NT2/D1 (cell line): ENCODE measurements at regions not wholly inside any gene's neighbourhood (a gene's known extent, or its start where the extent isn't known, plus 50 kb on each side); places are given as distances from the start of the nearest gene placed in this dataset.
"Not testable (repeated sequence)": the region's sequence is repeated elsewhere in the genome, so short reads cannot be mapped to it uniquely, and the experiment has no call there.

Source experiments
- DNase-seq: peaks from one replicate; pipeline ENCODE4 v3.0.0-alpha.2; 2011; ENCODE audit warnings: low read depth, low spot score
- H3K27me3 ChIP-seq: 2 replicates; pipeline ENCODE4 v1.6.0; 2011; ENCODE audit warnings: mild to moderate bottlenecking; ENCODE audit not compliant: insufficient read length, insufficient read depth
- H3K36me3 ChIP-seq: 2 replicates; pipeline ENCODE4 v1.6.1; 2011; ENCODE audit warnings: mild to moderate bottlenecking, low read length, mixed read lengths; ENCODE audit not compliant: insufficient read depth, insufficient read length
- H3K4me1 ChIP-seq: 2 replicates; pipeline ENCODE4 v1.5.1; 2011; ENCODE audit not compliant: insufficient read depth, insufficient read length
- H3K4me3 ChIP-seq: 2 replicates; pipeline ENCODE4 v1.5.1; 2011; ENCODE audit warnings: low read depth; ENCODE audit not compliant: insufficient read length
- H3K9ac ChIP-seq: 2 replicates; pipeline ENCODE4 v1.6.0; 2011; ENCODE audit warnings: low read depth; ENCODE audit not compliant: insufficient read length
- H3K9me3 ChIP-seq: 2 replicates; pipeline ENCODE4 v1.5.1; 2011; ENCODE audit warnings: mild to moderate bottlenecking, low read length; ENCODE audit not compliant: insufficient read depth

DNA sequence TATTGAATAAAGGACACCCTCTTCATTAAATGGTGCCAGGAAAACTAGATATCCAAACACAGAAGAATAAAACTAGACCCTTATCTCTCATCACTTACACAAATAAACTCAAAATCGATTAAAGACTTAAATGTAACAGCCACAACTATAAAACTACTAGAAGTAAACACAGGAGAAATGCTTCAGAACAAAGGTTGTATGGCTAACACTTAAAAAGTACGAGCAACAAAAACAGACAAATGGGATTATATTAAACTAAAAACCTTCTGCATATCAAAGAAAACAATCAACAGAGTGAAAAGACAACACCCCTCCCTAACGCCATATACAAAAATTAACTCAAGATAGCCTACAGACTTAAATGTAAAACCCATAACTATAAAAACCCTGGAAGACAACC, 104.7 kb upstream of the CLEC6A start:
- H3K9ac ChIP-seq, DNase-seq, H3K27me3 ChIP-seq, H3K4me1 ChIP-seq, H3K9me3 ChIP-seq, H3K36me3 ChIP-seq, H3K4me3 ChIP-seq: not testable (repeated sequence)

DNA sequence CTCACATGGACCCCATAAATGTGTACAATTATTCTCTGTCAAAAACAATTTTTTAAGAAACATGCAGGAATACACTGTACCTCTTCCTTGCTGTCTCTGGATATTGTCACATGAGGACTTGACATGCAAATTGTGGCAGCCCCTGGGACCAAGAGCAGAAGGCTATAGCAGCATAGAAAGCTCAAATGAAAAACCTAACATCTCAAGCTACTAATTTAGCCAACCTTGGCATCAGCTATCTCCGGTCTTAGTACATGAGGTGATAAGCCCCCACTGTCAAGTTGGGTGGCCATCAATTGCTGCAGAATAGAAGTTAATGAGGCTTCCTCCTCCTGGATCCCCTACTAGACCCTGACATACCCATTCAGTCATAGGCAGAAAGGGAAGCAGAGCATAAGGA, 101.0 kb upstream of the CLEC6A start:
- not testable (repeated sequence) for H3K4me1 ChIP-seq, H3K4me3 ChIP-seq, DNase-seq, H3K36me3 ChIP-seq, H3K9me3 ChIP-seq, H3K9ac ChIP-seq, H3K27me3 ChIP-seq

DNA sequence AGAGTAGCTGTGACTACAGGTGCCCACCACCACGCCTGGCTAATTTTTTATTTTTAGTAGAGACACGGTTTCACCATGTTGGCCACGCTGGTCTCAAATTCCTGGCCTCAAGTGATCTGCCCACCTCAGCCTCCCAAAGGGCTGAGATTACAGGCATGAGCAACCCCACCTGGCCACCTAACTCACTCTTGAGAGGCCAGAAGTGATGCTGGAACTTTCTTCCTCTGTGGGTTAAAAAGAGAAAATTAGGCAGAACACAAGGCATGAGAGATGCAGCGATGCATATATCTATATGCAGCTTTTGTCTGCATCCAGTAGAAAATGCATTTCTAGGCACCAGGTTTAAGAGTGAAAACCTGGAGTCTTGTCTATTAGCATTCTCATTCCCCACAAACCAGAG, 100.2 kb upstream of the CLEC6A start:
- H3K27me3 ChIP-seq, H3K9me3 ChIP-seq, H3K36me3 ChIP-seq, H3K9ac ChIP-seq, H3K4me1 ChIP-seq, H3K4me3 ChIP-seq, DNase-seq: not testable (repeated sequence)

GRCh38 chr12:8373744-8374143, 82.0 kb upstream of the CLEC6A start:
- not testable (repeated sequence) for H3K9ac ChIP-seq, H3K9me3 ChIP-seq, H3K36me3 ChIP-seq, H3K27me3 ChIP-seq, H3K4me3 ChIP-seq
- DNase-seq = peak; percentile 27
- peaks cover 11% of the 10 kb centered on the region for H3K4me1 ChIP-seq

DNA sequence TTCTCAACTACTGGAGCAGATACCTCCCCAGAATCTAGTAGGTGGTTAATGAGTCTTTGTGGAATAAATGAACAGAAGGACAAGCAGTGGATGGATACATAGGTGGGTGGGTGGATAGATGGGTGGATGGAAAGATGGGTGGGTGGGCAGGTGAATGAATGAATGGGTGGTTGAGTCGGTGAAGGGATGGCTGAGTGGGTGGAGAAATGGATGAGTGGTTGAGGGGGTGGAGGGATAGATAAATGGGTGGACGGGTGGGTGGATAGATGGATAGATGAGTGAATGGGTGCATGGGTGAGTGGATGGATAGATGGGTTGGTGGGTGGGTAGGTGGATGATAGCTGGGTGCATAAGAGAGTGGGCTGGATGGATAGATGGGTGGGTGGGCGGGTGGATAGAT, 80.6 kb upstream of the CLEC6A start:
- H3K9ac ChIP-seq, H3K27me3 ChIP-seq: not testable (repeated sequence)
- H3K4me1 ChIP-seq = peaks cover 14% of the 10 kb centered on the region

DNA sequence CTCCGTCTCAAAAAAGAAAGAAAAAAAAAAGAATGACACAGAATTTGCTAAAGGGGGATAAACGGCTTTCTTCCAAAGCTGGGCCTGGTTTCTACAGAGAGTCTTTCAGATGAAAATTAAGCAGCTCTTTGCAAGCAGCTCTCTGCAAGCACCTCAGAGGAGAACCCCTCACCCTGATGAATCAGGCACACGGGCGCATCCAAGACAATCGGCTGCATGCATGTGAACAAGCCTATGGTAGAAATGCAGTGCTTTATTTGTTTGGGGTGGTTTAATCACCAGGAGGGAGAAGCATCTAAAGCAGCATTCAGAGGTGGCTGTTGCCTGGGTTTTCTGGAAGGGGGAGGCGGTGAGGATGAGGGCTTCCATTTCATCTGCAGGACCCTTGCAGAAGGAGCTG, 78.0 kb upstream of the CLEC6A start:
- H3K9me3 ChIP-seq, H3K9ac ChIP-seq, H3K4me3 ChIP-seq, H3K36me3 ChIP-seq, H3K27me3 ChIP-seq: not testable (repeated sequence)
- peak; percentile 96 for DNase-seq
- H3K4me1 ChIP-seq = peaks cover 18% of the 10 kb centered on the region

More for the DNA sequence above, 80.6 kb upstream of the CLEC6A start:
- not testable (repeated sequence) for H3K4me3 ChIP-seq, H3K9me3 ChIP-seq, DNase-seq, H3K36me3 ChIP-seq

- H3K9me3 ChIP-seq, DNase-seq, H3K36me3 ChIP-seq: not testable (repeated sequence)
Observed at GRCh38 chr12:8382556-8382955, 73.2 kb upstream of the CLEC6A start.

GRCh38 chr12:8384686-8385085, 71.1 kb upstream of the CLEC6A start:
- H3K9ac ChIP-seq, DNase-seq, H3K4me3 ChIP-seq, H3K27me3 ChIP-seq, H3K36me3 ChIP-seq, H3K9me3 ChIP-seq, H3K4me1 ChIP-seq: not testable (repeated sequence)

More at GRCh38 chr12:8382556-8382955, 73.2 kb upstream of the CLEC6A start:
- not testable (repeated sequence) for H3K27me3 ChIP-seq, H3K4me3 ChIP-seq, H3K9ac ChIP-seq
- peaks cover 12% of the 10 kb centered on the region for H3K4me1 ChIP-seq

DNA sequence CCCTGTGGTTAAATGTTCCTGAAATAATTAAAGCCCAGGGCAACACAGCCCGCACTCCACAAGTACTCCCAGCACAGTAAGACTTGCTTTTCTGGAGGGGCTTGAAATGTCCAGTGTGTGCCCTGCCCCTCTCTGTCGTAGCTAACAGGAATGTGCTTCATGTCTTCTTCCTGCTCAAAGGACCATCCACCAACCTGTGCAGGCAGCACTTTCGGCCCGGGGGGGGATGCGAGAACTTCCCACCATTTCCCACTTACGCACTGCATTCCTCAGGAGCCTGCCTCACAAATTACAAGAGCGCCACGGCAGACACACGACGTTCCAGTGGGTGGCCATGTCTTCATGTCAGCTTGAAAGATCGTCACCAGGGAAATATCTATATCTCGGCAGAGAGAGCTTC, 70.3 kb upstream of the CLEC6A start:
- not testable (repeated sequence) for H3K4me1 ChIP-seq, H3K9me3 ChIP-seq, H3K4me3 ChIP-seq, H3K27me3 ChIP-seq, DNase-seq, H3K36me3 ChIP-seq, H3K9ac ChIP-seq

- H3K9me3 ChIP-seq, DNase-seq, H3K36me3 ChIP-seq, H3K4me3 ChIP-seq, H3K9ac ChIP-seq, H3K4me1 ChIP-seq, H3K27me3 ChIP-seq: not testable (repeated sequence)
Observed at GRCh38 chr12:8386661-8387060, 69.1 kb upstream of the CLEC6A start.

- DNase-seq, H3K4me1 ChIP-seq, H3K4me3 ChIP-seq, H3K9me3 ChIP-seq, H3K36me3 ChIP-seq, H3K27me3 ChIP-seq: not testable (repeated sequence)
- peak overlapping the region; percentile 64 for H3K9ac ChIP-seq
Observed at GRCh38 chr12:8389296-8389695, 66.5 kb upstream of the CLEC6A start.

DNA sequence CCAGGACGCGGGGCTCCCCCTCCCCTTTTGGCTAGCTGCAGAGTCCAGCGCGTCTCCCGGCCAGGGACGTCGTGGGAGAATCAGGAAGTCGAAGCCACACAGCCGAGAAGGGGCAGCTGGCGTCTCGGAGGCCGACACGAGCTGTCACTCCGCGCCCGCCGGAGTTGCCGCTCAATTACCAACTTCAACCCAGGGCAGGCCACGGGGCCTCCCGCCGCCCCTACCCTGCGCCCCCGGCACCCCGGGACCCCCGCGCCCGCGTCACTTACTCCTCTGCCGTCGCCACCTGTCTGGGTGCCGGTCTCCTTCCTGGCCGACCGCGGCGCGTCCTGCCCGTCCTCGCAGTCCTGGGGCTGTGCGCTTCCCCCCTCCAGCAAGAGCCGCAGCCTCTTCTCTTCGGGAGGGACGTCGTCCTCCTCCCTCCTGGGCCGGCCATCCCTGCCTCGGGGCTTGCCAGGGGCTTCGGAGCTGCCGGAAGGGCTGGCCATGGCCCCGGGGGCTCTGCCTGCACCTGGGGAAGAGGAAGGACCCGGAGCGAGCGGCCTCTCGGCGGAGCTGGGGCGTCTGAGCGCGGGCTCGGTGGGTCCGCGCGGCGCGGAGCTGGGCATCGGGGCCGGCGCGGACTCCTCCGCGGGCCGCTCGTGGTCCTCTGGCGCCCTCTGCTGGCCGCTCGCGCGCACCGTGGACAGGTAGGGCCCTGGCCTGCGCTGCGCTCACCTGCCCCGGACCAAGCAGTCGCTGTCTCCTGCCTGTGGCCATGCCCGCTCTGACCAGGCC, 65.6 kb upstream of the CLEC6A start:
- H3K4me1 ChIP-seq, H3K27me3 ChIP-seq, H3K36me3 ChIP-seq, DNase-seq, H3K9me3 ChIP-seq: not testable (repeated sequence)
- peak overlapping the region; percentile 26 for H3K4me3 ChIP-seq
- H3K9ac ChIP-seq = peak overlapping the region; percentile 70
